K562 (cell line): ENCODE measurements at regions not wholly inside any gene's neighbourhood (a gene's known extent, or its start where the extent isn't known, plus 50 kb on each side); places are given as distances from the start of the nearest gene placed in this dataset.

Source experiments
- ATAC-seq: fragments of 200-7000 bp; cut with Tn5 transposase; 3 replicates; pipeline ENCODE4 v1.9.1; 2020; ENCODE audit warnings: moderate library complexity
- BruUV-seq: library from RNA; stranded (reverse); fragments of 400-500 nt; replicated peaks from 2 replicates; lab custom pipeline; 2021; lab: Mats Ljungman, UMichigan
- CTCF ChIA-PET: fragments of 300-600 bp; formaldehyde crosslinking; extraction: SDS; loops from one replicate; lab custom pipeline; 2021; ENCODE audit warnings: low intra/inter-chr PET ratio; lab: Yijun Ruan, JAX
- POLR2A ChIA-PET: fragments of 300-600, 350-650 bp; sonication (Branson Sonifier 250); formaldehyde crosslinking; extraction: SDS; loops from one replicate; lab custom pipeline; 2021; ENCODE audit warnings: antibody characterized with exemption, inconsistent platforms; lab: Yijun Ruan, JAX
- DNase-seq, 4 experiments: peaks; one replicate each; pipeline versions ENCODE4 v3.0.0 to v3.0.0-alpha.2; 2011 to 2018; ENCODE audit warnings: low spot score in 3 of 4, mixed read lengths in 3 of 4; ENCODE audit errors: extremely low read depth in 1 of 4
- FAIRE-seq: peaks from 2 replicates; lab custom pipeline; 2011; peaks lifted over from hg19 to GRCh38; lab: Jason Lieb, UNC
- H2AFZ ChIP-seq: 2 replicates; pipeline ENCODE4 v1.6.0; 2011; ENCODE audit warnings: low read depth, low read length, control low read depth, inconsistent platforms
- H3K27ac ChIP-seq: fragments of 200-600 bp; 3 replicates; pipeline ENCODE4 v1.8.0; 2011; ENCODE audit warnings: low read depth, mild to moderate bottlenecking, control low read depth, inconsistent platforms, low read length, moderate library complexity, mixed read lengths; ENCODE audit errors: extremely low read depth
- H3K27me3 ChIP-seq, 2 experiments: fragments of 300-600 bp in 1 of 2; 2 replicates in 1 of 2; 3 replicates in 1 of 2; pipeline versions ENCODE4 v1.6.0 to v1.8.0; 2011; ENCODE audit warnings: inconsistent platforms in 2 of 2, low read length in 2 of 2, mild to moderate bottlenecking in 1 of 2, mixed read lengths in 1 of 2, moderate library complexity in 1 of 2; ENCODE audit not compliant: control insufficient read depth in 2 of 2, insufficient read depth in 2 of 2
- H3K36me3 ChIP-seq: fragments of 300-600 bp; 3 replicates; pipeline ENCODE4 v1.8.0; 2011; ENCODE audit warnings: mild to moderate bottlenecking, low read length, inconsistent platforms; ENCODE audit not compliant: control insufficient read depth, insufficient read depth
- H3K4me1 ChIP-seq, 2 experiments: fragments of 200-600 bp in 1 of 2; replicated peaks in 1 of 2; 2 replicates in 1 of 2; 3 replicates in 1 of 2; pipeline versions ENCODE4 v1.5.1 to v1.8.0; 2011; ENCODE audit warnings: inconsistent platforms in 2 of 2, low read length in 2 of 2, mild to moderate bottlenecking in 1 of 2, mixed read lengths in 1 of 2, moderate library complexity in 1 of 2; ENCODE audit not compliant: control insufficient read depth in 2 of 2, insufficient read depth in 2 of 2
- H3K4me2 ChIP-seq: 2 replicates; pipeline ENCODE4 v1.6.1; 2011; ENCODE audit warnings: low read length, control low read depth, inconsistent platforms, mixed read lengths; ENCODE audit not compliant: insufficient read depth
- H3K4me3 ChIP-seq: fragments of 200-600 bp; sonication (generic), shearing (Covaris generic); 2 replicates; pipeline ENCODE4 v1.5.1; 2016; ENCODE audit warnings: control low read depth, inconsistent platforms
- H3K79me2 ChIP-seq: fragments of 200-600 bp; 3 replicates; pipeline ENCODE4 v1.8.0; 2011; ENCODE audit warnings: low read length, inconsistent platforms; ENCODE audit not compliant: control insufficient read depth, insufficient read depth
- H3K9ac ChIP-seq, 2 experiments: 2 replicates each; pipeline versions ENCODE4 v1.6.0 to v1.6.1; 2011; ENCODE audit warnings: low read depth in 2 of 2, low read length in 2 of 2, control low read depth in 1 of 2, inconsistent platforms in 1 of 2, mild to moderate bottlenecking in 1 of 2, mixed read lengths in 1 of 2; ENCODE audit not compliant: insufficient read depth in 1 of 2
- H3K9me1 ChIP-seq: one replicate; pipeline ENCODE4 v1.6.0; 2011; ENCODE audit warnings: inconsistent platforms, mild to moderate bottlenecking, low read length, moderate library complexity; ENCODE audit not compliant: control insufficient read depth, insufficient read depth
- H3K9me3 ChIP-seq: replicated peaks from 2 replicates; pipeline ENCODE4 v1.5.1; 2011; ENCODE audit warnings: low read depth, low read length, inconsistent platforms; ENCODE audit not compliant: control insufficient read depth, insufficient read depth
- H4K20me1 ChIP-seq: replicated peaks from 2 replicates; pipeline ENCODE4 v1.6.1; 2011; ENCODE audit warnings: low read length, inconsistent platforms, mixed read lengths; ENCODE audit not compliant: control insufficient read depth, insufficient read depth
- ADNP ChIP-seq: fragments of 200-800 bp; sonication (Bioruptor generic); IDR thresholded peaks from 2 replicates; pipeline ENCODE4 v1.6.1; 2016; ENCODE audit warnings: missing genetic modification characterization, missing compliant biosample characterization
- ASH1L ChIP-seq: fragments of 450-650 bp; IDR thresholded peaks from 2 replicates; pipeline ENCODE4 v1.6.1; 2018; ENCODE audit warnings: borderline replicate concordance, mild to moderate bottlenecking, low read depth; ENCODE audit not compliant: partially characterized antibody
- CREM ChIP-seq: IDR thresholded peaks from 2 replicates; pipeline ENCODE4 v1.6.1; 2014; ENCODE audit warnings: antibody characterized with exemption, low read depth
- ETS2 ChIP-seq: IDR thresholded peaks from 2 replicates; pipeline ENCODE4 v1.6.1; 2016; ENCODE audit warnings: borderline replicate concordance, missing genetic modification characterization, mild to moderate bottlenecking, moderate library complexity, missing compliant biosample characterization; ENCODE audit not compliant: poor library complexity, severe bottlenecking
- GABPA ChIP-seq: fragments of 200-800 bp; sonication (Bioruptor generic); conservative IDR thresholded peaks from 2 replicates; pipeline ENCODE4 v1.6.1; 2016; ENCODE audit warnings: low read depth, missing genetic modification characterization, missing compliant biosample characterization
- GATAD2A ChIP-seq: fragments of 450-650 bp; IDR thresholded peaks from 2 replicates; pipeline ENCODE4 v1.6.1; 2017
- KAT2B ChIP-seq: IDR thresholded peaks from one replicate; pipeline ENCODE4 v1.6.1; 2012; ENCODE audit warnings: low read depth, mild to moderate bottlenecking, control low read depth, inconsistent platforms, low read length, moderate library complexity
- KAT7 ChIP-seq: sonication (generic); formaldehyde crosslinking; IDR thresholded peaks from 2 replicates; pipeline ENCODE4 v1.8.0; 2022; ENCODE audit warnings: missing genetic modification reagents, mild to moderate bottlenecking, borderline replicate concordance
- MBD2 ChIP-seq: sonication (generic); IDR thresholded peaks from 2 replicates; pipeline ENCODE4 v1.6.1; 2016; ENCODE audit warnings: low read depth, borderline replicate concordance
- MIER1 ChIP-seq: fragments of 450-650 bp; IDR thresholded peaks from 2 replicates; pipeline ENCODE4 v1.6.1; 2016; ENCODE audit warnings: antibody characterized with exemption, mild to moderate bottlenecking, low read depth
- PHB2 ChIP-seq: fragments of 450-650 bp; IDR thresholded peaks from 2 replicates; pipeline ENCODE4 v1.6.1; 2017; ENCODE audit warnings: low read depth
- SAP30 ChIP-seq: fragments of 200-600 bp; sonication (generic); IDR thresholded peaks from 2 replicates; pipeline ENCODE4 v1.6.1; 2012; ENCODE audit warnings: borderline replicate concordance, low read depth, mild to moderate bottlenecking, moderate library complexity, low read length, control low read depth, inconsistent platforms; ENCODE audit not compliant: insufficient read depth, poor library complexity, severe bottlenecking
- ZBTB7A ChIP-seq: IDR thresholded peaks from 2 replicates; pipeline ENCODE4 v1.6.1; 2011; ENCODE audit warnings: low read depth, mild to moderate bottlenecking, low read length, moderate library complexity, borderline replicate concordance; ENCODE audit not compliant: control insufficient read depth
- WGBS: fragments of 100-300 bp; shearing (Covaris generic); methylation state at CpG from one replicate; pipeline ENCODE4 v1.1.6; 2016; ENCODE audit warnings: low coverage, mixed read lengths; ENCODE audit not compliant: insufficient coverage; ENCODE audit errors: missing lambda C conversion rate; 5-methylcytosine and 5-hydroxymethylcytosine counted together
- in situ Hi-C: fragments of 300-500 bp; cut with MboI; formaldehyde crosslinking; loops from 4 replicates; pipeline ENCODE4 v1.15.0; 2018; ENCODE audit warnings: inconsistent platforms, mixed read lengths
- intact Hi-C: fragments of 100-400 bp; cut with micrococcal nuclease; formaldehyde crosslinking; loops from 2 replicates; pipeline ENCODE4 v1.14.2; 2022
- TF ChIP-seq, protein P1 (sequence below), 2 experiments: IDR thresholded peaks in 1 of 2; conservative IDR thresholded peaks in 1 of 2; 2 replicates each; pipeline ENCODE4 v1.6.1; 2016; ENCODE audit warnings: low read depth in 2 of 2, mild to moderate bottlenecking in 1 of 2, missing compliant biosample characterization in 1 of 2, missing genetic modification characterization in 1 of 2, moderate library complexity in 1 of 2
- TF ChIP-seq, protein P2 (sequence below): sonication (generic); formaldehyde crosslinking; IDR thresholded peaks from 2 replicates; pipeline ENCODE4 v1.5.0; 2020; ENCODE audit warnings: missing genetic modification reagents

DNA sequence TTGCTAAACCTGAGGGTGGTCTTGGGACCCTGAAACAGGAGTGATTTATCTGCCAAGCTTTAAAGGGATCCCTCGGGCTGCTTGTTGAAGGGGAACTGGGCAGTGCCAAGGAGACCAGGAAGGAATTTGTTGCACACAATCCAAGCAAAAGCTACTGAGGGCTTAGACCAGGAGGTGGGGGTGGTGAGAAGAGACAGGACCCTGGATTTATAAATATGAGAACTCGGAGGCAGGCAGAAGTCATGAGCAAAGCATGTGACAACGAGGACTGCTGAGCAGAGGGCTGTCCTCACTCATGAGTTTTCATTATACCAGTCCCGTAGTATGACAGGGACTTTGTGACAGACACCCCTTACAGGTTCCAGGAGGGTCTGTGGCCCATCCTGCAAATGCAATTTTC is 237.3 kb downstream of the DRD1 start:
- ChIA-PET POLR2A (interaction anchor here (0.7 kb wide), 1 partner anchor 14 kb away, joined by 4 read pairs; no protein-coding TSS in a partner anchor), CTCF (no interaction called here)
- Histone ChIP-seq H3K4me2 (no peak overlapping the region), H3K27me3 (peaks cover 4 to 23% of the 10 kb centered on the region in 2 experiments; a peak in 4 of 5 replicates), H3K27ac (no peak overlapping the region), H3K4me3 (no peak overlapping the region), H4K20me1 (no peaks in the 10 kb centered on the region), H2AFZ (no peak overlapping the region), H3K79me2 (no peaks in the 10 kb centered on the region), H3K4me1 (no peaks in the 10 kb centered on the region), H3K9me1 (no peaks in the 10 kb centered on the region), H3K9me3 (no peaks in the 10 kb centered on the region), H3K9ac (no peak overlapping the region), H3K36me3 (no peaks in the 10 kb centered on the region)
- in situ Hi-C loops: no loop called here
- intact Hi-C loops: no loop called here
- FAIRE-seq (no peak), ATAC-seq (no peak), DNase-seq (no peak)
- WGBS: 3% methylated on average over 4 of the region's 4 CpGs
- TF ChIP-seq PHB2: no peak
- TF ChIP-seq CREM: no peak
- TF ChIP-seq, protein P1, sequence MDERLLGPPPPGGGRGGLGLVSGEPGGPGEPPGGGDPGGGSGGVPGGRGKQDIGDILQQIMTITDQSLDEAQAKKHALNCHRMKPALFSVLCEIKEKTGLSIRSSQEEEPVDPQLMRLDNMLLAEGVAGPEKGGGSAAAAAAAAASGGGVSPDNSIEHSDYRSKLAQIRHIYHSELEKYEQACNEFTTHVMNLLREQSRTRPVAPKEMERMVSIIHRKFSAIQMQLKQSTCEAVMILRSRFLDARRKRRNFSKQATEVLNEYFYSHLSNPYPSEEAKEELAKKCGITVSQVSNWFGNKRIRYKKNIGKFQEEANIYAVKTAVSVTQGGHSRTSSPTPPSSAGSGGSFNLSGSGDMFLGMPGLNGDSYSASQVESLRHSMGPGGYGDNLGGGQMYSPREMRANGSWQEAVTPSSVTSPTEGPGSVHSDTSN (CRISPR knock-in tag; IDR thresholded peaks at IDR 0.05; ENCODE audit: low read depth): no peak
- TF ChIP-seq, protein P1 (tag; conservative IDR thresholded peaks at IDR 0.05; ENCODE audit: low read depth): no peak
- no peak for TF ChIP-seq ZBTB7A
- TF ChIP-seq ADNP (tag): no peak
- TF ChIP-seq GABPA (tag): no peak
- no peak for TF ChIP-seq MBD2
- TF ChIP-seq SAP30: no peak
- TF ChIP-seq ASH1L: no peak
- TF ChIP-seq, protein P2, sequence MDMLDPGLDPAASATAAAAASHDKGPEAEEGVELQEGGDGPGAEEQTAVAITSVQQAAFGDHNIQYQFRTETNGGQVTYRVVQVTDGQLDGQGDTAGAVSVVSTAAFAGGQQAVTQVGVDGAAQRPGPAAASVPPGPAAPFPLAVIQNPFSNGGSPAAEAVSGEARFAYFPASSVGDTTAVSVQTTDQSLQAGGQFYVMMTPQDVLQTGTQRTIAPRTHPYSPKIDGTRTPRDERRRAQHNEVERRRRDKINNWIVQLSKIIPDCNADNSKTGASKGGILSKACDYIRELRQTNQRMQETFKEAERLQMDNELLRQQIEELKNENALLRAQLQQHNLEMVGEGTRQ: no peak
- no peak for TF ChIP-seq KAT2B
- no peak for TF ChIP-seq MIER1
- TF ChIP-seq GATAD2A: no peak
- TF ChIP-seq ETS2 (tag): no peak
- no peak for TF ChIP-seq KAT7 (CRISPR knock-in tag)
- no TSS peak for BruUV-seq
